GM18858 (cell line): ENCODE measurements at regions not wholly inside any gene's neighbourhood (a gene's known extent, or its start where the extent isn't known, plus 50 kb on each side); places are given as distances from the start of the nearest gene placed in this dataset.
"Not testable (repeated sequence)": the region's sequence is repeated elsewhere in the genome, so short reads cannot be mapped to it uniquely, and the experiment has no call there.

ENCODE experiments used
- ATAC-seq: cut with Tn5 transposase; IDR thresholded peaks from one replicate; pipeline ENCODE4 v1.9.1; 2021; ENCODE audit not compliant: unreplicated experiment

DNA sequence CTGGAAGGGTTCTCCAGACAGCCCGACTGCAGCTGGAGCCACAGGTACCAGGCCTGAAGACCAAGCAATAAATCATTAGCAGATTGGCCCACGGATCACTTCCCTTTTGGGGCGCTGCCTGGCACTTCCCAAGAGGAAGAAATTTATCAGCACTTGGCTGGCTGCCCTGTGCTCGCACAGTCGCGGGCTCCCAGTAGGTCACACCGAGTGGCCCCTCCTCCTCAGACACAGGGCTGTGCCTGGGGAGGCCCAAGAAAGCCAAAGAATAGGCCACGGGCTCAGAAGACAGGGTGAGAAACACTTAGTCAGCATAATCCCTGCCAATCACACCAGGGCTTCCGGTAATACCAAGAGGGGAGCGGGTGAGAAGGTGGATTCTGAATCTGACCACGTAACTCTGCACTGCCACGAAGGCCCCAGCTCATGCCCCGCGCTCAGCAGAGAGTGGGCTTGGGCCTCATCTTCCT, 115.7 kb upstream of the MSX2 start:
- no peak for ATAC-seq

DNA sequence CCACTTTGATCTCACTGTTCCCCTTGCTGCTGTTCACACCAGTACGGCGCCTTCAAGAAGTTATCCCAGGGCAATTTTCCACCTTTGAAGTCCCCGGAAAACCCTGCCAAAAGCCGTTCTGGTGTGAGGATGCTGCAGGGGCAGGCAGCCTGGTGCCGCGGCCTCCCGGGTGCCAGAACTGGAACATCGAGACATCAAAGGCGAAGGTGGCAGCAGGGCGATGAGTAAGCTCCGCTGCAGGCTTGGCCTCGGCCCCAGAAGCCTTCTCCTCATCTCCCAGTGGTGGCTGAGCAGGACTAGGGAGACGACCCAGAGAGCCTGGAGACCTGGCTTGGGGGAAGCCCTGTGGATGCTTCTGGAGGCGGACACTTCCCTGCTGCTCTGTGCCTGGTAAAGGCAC, 115.3 kb upstream of the MSX2 start:
- no peak for ATAC-seq

DNA sequence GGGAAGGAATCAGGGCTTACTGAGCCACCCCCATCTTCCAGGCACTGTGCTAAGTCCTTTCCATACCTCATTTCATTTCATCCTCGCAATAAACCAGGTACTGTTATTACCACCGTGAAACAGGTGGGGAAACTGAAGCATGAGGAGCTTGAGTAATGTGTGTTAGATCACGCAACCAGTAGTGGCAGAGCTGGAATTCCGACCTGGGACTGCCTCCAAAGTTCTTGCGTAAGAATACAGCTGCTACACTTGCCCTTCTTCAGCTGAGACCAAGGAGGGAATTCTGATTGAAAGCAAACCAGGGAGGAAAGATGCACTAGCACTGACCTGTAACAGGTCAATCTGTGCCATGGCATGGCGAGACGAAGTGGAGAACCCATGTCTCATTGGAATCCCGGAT, 113.4 kb upstream of the MSX2 start:
- no peak for ATAC-seq

DNA sequence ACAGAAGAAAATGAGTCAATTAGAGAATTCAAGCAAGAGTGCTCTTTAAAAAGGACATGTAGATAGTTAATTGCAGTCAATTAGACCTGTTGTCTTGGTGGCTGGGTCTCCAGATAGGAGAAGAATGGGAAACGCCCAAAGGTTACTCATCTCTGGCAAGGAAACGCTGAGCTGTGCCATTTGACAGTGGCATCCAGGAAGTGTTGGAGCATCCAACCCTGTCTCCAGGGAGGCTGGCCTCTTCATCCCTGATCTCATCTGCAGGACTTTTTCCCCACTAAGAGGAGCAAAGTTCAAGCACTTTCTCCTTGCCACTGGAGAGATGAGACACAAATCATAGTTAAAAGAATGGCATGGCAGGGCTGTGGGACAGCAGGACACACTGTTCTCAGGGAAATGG, 111.7 kb upstream of the MSX2 start:
- ATAC-seq, result no peak

DNA sequence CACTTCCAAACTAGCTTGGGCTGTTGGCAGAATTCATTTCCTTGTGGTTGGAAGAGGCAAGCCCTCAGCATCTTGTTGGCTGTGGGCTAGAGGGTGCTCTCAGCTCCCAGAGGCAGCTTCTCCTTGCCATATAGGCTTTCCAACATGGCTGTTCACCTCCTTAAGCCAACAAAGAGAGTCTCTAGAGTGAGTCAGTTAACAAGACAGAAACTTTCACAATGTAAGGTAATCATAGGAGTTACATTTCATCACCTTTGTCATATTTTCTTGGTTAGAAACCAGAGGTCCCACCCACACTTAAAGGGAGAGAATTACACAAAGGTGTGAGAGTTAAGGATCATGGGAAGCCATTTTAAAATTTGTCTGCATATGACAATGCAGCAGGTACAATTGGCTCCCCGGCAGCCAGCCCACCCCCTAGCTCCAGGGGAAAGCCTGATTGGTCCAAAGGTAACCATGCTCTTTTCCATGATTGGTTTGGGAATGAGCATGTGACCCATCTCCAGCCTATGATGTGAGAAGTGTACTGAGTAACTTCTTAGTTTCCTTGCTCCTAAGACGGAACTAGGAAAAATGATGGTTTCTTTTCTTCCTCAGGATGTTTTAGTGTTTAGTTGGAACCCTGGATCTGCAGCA, 109.8 kb upstream of the MSX2 start:
- ATAC-seq, result no peak

DNA sequence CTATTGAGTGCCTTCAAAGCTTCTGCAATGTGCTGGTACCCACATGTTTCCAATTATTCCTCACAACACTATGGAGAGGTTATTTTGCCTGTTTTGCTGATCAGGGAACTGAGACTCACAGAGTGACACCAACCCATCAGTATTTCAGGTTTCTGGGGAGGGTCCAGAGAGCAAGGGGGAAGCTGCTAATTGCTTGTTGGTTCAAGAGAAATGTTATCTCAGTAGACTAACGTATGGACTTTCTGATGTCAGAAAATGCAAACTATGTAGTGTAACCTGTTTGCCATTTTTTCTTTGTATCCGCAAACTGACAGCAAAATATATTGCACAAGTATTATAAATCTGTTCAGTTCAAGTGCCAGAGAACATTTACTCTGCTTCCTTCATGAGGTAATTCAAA, 108.3 kb upstream of the MSX2 start:
- no peak for ATAC-seq

DNA sequence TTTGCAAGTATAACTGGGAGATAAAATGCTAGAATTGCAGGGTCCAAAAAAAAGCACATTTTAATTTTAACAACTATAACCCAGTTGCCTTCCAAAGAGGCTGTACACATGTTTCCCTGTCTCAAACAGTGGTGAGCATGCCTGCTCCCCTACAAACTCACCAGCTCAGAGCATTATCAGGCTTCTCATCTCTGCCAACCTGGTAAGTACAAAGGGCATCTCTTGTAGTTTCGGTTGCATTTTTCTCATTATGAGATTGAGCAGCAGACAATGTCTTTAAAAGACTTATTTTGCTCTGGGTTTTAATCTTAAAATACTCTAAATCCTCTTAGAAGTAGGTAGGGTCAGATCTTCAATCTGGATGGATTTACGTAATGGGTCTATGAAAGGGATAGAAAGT, 107.1 kb upstream of the MSX2 start:
- no peak for ATAC-seq

DNA sequence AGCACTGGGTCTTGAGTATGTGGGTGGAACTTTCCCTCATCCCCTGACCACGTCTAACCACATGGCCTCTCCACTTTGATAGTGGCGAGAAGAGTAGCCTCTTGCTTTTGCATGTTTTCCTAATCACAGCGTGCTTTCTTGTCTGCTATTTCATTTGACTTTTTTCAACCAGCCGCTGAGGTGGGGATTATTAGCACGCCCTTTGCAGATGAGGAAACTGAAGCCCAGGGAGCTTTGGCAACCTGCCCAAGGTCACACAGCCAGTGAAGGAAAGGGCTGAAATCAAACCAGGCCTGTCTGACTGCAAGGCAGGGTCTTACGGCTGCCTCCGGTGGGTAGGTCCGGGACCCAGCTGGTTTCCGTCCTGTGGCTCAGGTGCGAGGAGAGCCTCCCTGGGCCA, 106.5 kb upstream of the MSX2 start:
- no peak for ATAC-seq

DNA sequence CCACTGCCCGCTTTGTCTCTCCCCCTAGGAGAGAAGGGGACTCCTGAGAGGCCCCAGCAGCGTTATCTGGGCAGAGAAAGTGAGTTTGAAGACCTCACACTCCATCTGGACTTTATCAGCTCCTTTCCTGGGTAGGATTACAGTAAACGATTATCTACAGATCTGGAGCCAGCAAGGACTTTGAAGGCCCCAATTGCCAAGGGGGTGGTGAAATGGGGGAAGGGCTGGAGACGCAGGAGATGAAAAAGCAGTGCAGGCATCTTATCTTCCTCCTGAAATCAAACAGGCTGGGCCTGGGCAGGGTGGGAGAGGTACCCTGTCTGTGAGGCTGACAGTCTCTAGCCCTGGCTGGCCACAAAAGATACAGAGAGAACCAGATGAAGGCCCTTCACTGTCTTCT, 105.8 kb upstream of the MSX2 start:
- ATAC-seq, result no peak

DNA sequence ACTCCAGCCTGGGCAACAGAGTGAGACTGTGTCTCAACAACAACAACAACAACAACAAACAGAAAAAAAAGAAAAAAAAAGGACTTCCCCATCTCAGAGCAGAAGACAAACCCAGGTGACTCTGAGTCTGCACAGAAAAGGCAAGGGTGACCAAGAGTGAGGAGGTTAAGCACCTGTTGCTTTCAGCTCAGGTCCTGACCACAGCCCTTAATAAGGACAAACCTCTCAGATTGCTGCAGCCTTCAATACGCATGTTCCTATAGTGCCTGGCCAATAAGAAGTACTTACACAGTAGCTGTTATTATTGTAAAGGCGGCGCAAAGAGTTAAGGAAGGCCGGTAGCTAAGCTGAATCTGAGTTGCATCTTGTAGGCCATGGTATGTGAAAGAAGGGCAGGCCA, 102.3 kb upstream of the MSX2 start:
- ATAC-seq, result no peak

DNA sequence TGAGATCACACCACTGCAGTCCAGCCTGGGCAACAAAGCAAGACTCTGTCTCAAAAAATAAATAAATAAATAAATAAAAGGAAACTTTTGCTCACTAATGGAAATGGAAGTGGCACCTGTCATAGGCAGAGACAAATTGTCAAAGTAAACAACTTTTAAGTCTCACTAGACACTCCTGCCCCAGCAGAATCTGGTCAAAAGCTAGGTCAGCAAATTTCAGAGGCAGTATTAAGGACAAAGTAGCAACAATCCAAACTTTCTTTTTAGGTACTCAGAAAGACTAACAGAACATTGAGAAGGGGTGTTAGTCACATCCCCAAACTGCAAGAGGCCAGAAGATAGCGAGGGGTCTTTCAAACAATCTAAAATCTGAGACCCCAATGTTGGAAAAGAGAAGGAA, 101.4 kb upstream of the MSX2 start:
- ATAC-seq, result no peak

DNA sequence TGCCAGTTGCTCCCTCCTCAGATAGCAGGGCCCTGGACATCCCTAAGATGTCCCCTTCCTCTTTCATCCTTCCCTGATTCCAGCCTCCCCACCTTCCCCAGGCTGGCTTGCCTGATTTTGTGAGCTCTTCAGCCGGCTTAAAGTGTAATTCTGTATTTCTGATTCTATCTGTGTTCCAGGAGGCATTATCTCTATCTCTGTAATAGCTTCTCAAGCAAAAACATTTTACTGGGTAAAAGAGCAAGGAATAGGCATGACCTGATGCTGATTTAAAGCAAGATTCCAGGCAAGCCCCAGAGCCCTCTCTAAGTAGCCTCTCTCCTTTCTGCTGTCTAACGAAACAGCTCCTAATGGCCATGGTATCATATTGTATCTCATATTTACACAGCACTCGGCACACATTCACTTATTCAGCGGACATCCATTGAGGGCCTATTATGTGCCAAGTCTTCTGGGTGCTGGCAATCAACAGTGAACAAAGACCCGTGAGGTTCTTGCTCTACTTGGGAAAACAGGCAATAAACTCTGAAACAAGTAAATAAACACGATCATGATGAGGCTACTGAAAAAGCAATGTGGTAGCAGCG, 100.9 kb upstream of the MSX2 start:
- ATAC-seq, result no peak

DNA sequence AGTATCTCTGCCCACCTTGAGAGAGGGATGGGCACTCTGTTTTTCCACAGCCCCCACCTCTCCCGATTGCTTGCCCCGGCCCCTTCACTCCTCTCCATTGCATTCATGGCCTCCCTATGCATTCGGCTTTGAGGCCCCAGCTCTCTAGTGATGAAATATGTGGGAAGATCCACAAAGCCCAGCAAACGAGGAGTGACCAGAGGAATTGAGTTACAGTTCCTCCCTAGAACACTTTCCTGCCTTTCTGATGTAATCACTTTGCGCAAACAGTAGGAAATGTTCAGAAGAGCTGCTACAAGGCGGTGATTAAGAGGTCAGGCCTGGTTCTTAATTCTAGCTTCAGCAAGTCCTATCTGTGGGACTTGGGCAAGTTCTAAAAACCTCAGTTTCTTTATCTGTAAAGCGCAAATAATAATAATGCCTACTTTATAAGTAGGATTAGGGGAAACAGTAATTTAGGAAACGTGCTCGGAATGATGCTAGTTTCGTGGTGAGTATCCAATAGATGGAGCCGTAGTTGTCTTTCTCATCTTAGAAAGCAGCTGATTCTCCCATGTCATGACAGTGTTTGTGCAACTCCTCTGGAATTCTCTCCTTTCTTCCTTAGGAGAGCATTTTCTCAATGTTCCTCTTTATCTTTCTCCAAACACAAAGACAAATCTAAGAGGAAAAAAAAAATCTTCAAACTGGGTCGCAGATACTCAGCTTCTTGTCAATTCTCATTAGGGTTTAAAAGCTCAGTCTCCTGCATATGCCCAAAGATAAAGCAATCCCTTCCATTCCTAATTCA, 99.5 kb upstream of the MSX2 start:
- ATAC-seq, result no peak

DNA sequence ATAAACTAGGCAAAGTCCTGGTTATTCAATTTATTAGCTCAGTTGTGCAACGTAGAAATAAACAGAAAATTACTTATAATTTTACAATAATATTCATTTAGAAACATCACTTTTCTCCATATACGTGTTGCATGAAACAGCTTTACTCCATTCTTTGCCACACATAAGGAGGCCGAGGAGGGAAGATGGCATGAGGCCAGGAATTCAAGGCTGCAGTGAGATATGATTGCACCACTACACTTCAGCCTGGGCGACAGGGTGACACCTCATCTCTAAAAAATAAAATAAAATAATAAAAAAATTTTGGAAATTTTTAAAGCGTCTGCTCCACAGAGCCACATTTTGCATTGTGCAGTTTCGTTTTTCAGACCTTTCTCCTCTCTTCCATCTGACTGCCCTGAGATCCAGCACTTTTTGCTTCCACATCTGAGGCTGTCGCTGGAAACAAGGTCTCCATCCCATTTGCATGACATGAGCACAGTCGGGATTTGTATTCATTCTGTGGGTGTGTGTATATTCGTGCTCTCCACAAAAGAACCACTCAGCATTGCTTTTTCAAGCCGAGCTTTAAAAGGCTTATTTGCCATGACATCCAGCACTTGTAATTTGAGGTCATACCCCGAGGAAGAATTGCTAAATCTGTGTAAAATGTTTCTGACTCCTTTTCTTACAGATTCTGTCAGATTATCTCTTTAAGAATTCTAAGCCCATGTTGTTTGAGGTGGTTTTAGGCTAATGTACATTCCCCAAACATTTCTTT, 98.6 kb upstream of the MSX2 start:
- no peak for ATAC-seq

DNA sequence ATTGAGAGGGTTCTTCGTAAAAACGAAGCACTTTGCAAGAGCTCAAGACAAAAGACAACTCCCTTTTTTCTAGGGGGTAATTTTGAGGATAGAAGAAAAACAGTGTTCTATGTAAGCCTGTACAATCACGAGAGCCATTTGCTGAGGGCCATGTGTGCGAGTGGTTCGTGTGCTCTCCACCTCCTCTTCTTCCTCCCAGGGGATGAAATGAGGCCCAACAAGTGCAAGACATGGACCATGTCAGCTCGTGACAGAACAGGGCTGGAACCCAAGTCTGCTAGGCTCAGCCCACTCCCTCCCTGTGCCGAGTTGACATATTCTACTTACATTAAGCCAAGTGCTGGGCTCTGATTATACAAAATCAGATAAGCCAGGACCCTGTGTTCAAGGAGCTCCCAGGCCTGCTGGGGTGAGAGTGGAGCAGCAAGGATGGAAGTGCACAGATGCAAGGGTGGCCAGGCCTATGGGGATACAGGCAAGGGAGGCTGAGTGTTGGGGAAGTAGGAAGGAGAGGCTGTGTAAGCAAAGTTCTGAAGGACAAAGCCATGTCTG, 97.9 kb upstream of the MSX2 start:
- no peak for ATAC-seq

DNA sequence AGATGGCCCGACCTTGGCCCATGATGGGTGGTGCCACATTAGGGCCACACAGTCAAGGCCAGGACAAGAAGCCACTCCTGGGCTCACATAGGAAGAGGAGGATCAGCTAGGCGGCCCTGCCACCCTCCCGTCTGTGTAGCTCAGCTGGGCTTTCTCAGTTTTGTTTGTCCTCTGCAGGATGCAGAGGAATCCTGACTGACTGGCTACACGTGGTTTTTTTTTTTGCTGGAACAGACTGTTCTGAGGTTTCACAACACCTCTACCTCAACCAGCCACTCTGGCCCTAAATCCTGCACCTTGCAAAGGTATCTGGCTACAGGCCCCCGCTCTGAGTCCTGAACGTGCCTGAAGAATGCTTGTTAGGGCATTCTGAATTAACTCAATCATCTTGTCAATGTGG, 88.3 kb upstream of the MSX2 start:
- no peak for ATAC-seq

DNA sequence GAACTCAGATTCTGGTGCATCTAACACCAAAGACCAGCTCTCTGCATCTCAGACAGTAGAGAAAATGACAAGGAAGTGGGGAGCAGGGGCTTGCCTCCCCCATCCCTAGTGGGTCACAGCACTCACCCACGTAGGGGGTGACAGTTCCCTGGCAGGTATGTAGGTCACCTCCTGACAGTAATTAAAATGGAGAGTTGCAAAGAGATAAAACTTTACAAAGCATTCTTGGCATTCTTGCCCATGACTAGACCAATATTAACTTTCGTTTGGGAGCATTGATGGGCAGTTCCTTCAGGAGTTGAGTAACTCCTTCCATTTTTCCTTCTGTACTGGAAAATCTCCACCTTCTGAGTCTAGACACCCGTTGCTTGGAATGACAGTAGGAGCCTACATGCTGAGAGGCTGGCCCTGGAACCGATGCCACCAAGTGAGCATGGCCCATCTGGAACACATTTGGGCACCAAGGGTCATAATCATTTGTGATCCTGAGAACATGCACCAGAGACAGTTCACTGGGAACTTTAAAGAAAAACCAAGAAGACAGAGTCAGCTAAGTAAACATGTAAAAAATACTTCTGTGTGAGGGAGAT, 81.5 kb upstream of the MSX2 start:
- no peak for ATAC-seq

DNA sequence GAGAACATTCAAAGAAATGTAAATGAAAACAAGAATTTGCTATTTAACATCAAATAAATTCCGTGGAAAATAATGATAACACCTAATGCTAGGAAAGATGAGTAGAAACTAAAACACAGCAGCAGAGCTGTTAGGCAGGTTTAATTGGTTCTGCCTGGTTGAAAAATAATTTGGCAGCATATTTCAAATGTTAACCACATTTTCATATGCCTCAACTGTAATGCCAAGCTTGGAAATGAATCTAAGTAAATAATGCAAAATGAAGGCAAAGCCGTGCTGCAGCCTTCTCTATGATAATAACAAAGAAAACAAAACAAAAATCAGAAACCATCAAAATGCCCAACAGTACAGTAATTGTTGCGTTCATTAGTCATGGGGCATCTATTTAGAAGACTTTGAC, 79.9 kb upstream of the MSX2 start:
- ATAC-seq, result no peak

DNA sequence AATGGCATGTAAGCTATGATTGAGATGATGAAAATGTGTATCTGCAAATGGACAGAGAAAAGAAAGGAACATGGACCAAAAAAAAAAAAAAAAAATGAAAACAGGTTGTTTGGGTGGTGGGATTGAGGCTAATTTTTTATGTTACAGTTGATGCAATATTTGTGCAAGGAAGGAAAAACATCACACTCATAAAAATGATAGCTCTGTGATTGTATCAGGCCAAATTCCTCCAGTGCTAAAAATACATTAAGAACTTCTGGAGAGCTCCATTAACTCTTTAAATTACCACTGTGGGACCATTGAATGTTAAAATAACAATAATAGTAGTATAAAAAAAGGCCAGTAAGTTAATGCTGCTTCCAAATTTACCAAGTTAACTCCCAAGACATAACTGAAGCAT, 79.5 kb upstream of the MSX2 start:
- no peak for ATAC-seq

DNA sequence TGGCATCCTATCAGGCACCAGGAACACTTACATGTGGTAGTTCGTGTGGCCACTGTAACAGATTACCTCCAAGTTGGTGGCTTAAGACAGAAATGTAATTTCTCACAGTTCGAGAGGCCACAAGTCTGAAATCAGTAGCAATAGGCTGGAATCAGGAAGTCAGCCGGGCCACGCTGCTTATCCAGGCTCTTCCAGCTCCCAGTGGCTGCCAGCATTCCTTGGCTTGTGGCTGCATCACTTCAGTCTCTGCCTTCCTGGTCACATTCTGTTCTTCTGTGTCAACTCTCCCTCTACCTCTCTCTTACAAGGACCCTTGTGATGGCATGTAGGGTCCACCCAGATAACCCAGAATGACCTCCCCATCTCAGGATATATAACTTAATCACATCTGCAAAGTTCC, 78.7 kb upstream of the MSX2 start:
- ATAC-seq, result no peak

DNA sequence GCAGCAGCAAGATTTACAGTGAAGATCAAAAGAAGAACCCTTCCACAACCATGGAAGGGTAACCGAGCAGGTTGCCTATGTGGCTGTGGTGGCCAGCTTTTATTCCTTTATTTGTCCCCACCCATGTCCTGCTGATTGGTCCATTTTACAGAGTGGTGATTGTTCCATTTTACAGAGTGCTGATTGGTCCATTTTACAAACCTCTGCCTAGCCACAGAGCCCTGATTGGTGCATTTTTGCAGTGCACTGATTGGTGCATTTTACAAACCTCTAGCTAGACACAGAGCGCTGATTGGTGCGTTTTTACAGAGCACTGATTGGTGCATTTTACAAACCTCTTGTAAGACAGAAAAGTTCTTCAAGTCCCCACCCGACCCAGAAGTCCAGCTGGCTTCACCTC, 75.8 kb upstream of the MSX2 start:
- ATAC-seq, result not testable (repeated sequence)
